ENCODE measurements at regions not wholly inside any gene's neighbourhood (a gene's known extent, or its start where the extent isn't known, plus 50 kb on each side); places are given as distances from the start of the nearest gene placed in this dataset.
A peak's percentile ranks its signal among the peaks of the same experiment; 100 is the strongest.

DNA sequence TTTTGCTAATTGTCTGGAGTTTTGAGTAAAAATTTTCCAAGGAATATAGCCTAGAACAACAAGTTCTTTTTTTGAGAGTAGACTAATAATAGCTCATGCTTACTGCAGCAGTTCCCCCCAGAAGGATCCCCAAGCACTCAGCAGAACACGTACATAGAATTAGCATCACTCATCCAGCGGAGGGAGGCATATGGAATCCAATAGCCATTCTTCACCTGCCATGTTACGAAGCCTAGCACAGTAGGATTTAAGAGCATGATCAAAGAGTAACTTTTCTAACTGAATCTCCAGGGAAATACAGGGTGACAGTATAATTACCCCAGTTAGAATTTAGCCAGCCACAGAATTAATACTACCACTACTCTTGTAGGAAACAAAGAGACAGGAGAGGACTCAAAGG is 511.7 kb upstream of the NOX3 start:
- TF ChIP-seq, protein P1, sequence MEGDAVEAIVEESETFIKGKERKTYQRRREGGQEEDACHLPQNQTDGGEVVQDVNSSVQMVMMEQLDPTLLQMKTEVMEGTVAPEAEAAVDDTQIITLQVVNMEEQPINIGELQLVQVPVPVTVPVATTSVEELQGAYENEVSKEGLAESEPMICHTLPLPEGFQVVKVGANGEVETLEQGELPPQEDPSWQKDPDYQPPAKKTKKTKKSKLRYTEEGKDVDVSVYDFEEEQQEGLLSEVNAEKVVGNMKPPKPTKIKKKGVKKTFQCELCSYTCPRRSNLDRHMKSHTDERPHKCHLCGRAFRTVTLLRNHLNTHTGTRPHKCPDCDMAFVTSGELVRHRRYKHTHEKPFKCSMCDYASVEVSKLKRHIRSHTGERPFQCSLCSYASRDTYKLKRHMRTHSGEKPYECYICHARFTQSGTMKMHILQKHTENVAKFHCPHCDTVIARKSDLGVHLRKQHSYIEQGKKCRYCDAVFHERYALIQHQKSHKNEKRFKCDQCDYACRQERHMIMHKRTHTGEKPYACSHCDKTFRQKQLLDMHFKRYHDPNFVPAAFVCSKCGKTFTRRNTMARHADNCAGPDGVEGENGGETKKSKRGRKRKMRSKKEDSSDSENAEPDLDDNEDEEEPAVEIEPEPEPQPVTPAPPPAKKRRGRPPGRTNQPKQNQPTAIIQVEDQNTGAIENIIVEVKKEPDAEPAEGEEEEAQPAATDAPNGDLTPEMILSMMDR (IDR thresholded peaks at IDR 0.05), result no peak
- no peaks in the 10 kb centered on the region for H3K36me3 ChIP-seq (ENCODE audit: low read depth)
- no peak for ATAC-seq
- no peaks in the 10 kb centered on the region for H3K9me3 ChIP-seq
- H3K4me1 ChIP-seq (ENCODE audit: low read depth), result peaks cover 9% of the 10 kb centered on the region
- intact Hi-C loops (cut with DNase I, micrococcal nuclease), result no loop called here
- DNase-seq, result no peak
- no peak overlapping the region for H3K4me3 ChIP-seq

DNA sequence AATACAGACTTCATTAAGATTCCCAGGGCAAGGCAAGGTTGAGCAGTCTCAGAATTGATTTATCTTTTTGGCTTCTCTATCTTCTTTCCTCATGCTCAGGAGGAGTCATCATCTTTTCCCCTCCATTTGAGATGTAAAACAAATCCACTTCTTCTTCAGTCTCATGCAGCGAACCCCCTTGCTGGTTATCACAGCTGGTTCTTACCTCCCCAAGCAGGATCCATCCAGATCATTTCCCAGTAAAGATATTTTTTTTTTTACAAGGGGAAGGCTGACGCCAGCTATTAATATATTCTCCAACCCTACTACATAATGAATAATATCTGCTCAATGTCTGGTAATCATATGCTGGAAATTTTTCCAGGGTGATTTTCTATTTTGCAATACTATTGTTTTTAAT is 508.9 kb upstream of the NOX3 start:
- Histone ChIP-seq H3K4me3 (no peak overlapping the region), H3K36me3 (ENCODE audit: low read depth) (no peaks in the 10 kb centered on the region), H3K9me3 (no peaks in the 10 kb centered on the region), H3K4me1 (ENCODE audit: low read depth) (peaks cover 8% of the 10 kb centered on the region)
- intact Hi-C loops (cut with DNase I, micrococcal nuclease), result no loop called here
- TF ChIP-seq, protein P1 (IDR thresholded peaks at IDR 0.05), result no peak
- ATAC-seq (no peak), DNase-seq (no peak)

DNA sequence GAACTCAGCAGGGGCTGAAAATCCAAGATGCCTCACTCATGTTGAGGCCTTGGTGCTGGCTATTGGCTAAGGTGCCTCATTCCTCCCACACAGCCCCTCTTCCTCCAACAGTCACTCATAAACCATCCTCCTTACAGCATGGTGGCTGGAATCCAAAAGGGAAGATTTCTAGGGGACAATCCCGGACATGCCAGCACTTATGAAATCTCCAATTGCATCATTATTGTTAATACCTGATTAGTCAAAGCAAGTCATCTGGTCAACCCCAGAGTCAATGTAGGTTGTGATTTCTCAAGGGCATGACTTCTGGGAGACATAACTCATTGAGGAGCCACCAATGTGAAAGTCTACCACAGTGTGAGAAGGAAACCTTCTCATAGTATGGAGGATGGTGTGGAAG is 506.6 kb upstream of the NOX3 start:
- no peak overlapping the region for H3K4me3 ChIP-seq
- DNase-seq, result no peak
- peaks cover 17% of the 10 kb centered on the region for H3K4me1 ChIP-seq (ENCODE audit: low read depth)
- ATAC-seq, result no peak
- TF ChIP-seq, protein P1 (IDR thresholded peaks at IDR 0.05), result no peak
- intact Hi-C loops (cut with DNase I, micrococcal nuclease), result no loop called here
- no peaks in the 10 kb centered on the region for H3K36me3 ChIP-seq (ENCODE audit: low read depth)
- no peaks in the 10 kb centered on the region for H3K9me3 ChIP-seq

DNA sequence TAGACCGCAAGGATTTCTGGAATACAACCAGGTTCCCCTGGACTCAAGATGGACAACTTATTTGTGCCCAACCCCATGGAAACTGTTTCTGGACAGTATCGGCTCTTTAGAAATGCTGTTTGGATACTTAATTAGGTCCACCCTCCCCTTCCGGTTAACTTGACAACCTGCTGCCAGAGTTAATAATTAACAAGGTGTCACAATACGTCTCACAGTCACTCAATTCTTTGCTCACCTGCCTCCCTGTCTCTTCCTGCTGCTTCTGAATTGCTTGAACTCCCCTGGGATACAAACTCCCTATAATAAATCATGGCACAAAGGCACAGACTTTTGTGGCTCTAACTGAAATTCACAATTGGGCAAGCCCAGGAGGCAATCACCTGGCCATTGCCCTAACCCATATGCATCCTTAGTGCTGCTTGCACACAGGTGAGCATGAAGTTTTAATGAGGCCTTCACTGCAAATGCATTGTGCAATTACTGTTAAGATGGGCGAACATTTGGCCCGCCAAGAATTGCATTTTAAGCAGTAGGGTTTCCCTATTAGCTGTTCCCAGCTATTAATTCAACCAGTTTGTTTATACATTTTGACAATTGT is 504.4 kb upstream of the NOX3 start:
- peak; percentile 93 for ATAC-seq
- TF ChIP-seq, protein P1 (IDR thresholded peaks at IDR 0.05), result no peak
- peak in 2 of 3 donors; percentile 22 to 25 for DNase-seq
- intact Hi-C loops (cut with DNase I, micrococcal nuclease), result no loop called here
- Histone ChIP-seq H3K36me3 (ENCODE audit: low read depth) (no peaks in the 10 kb centered on the region), H3K4me1 (ENCODE audit: low read depth) (peaks cover 17% of the 10 kb centered on the region), H3K9me3 (no peaks in the 10 kb centered on the region), H3K4me3 (no peak overlapping the region)

DNA sequence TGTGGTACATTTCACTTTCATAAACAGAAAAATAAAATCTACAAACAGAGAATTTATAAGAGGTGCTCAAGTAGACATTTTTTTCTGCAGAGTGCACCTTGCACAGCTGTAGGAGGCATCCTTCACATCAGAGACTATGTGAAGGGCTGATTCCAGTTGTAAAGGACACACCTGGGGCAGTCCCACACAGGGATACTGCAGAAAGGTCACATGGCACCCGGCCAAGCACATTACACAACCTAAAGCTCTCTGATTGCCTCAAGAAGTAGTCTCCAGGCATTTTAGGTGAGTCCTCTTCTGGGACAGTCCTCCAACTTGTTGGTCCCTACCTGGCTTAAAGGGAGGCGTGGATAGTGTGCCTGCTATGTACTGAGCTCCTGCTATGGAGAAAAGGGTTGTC is 502.9 kb upstream of the NOX3 start:
- H3K9me3 ChIP-seq, result no peaks in the 10 kb centered on the region
- peaks cover 17% of the 10 kb centered on the region for H3K4me1 ChIP-seq (ENCODE audit: low read depth)
- no peaks in the 10 kb centered on the region for H3K36me3 ChIP-seq (ENCODE audit: low read depth)
- intact Hi-C loops (cut with DNase I, micrococcal nuclease), result no loop called here
- H3K4me3 ChIP-seq, result no peak overlapping the region
- TF ChIP-seq, protein P1 (IDR thresholded peaks at IDR 0.05), result no peak
- ATAC-seq, result peak; percentile 87
- peak; percentile 84 to 92 (median 89) for DNase-seq

DNA sequence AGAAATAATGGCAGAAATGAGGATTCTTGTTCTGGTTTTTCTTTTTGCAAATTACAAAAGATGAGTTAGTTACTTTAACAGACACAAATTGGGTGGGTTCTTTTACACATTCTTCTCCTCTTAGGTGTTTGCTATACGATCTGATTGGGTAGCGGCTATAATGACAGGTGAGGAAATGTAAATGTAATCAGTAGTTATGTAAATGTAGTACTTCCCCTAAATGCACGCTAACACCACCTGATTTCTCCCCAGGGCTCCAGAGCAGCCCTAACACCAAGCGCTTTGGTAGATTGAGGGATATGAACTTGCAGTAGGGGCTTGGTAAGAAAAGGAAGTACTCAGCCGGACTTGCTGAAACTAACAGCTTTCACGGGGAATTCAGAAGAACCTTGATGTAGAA is 499.4 kb upstream of the NOX3 start:
- H3K36me3 ChIP-seq (ENCODE audit: low read depth), result no peaks in the 10 kb centered on the region
- DNase-seq (no peak), ATAC-seq (no peak)
- intact Hi-C loops (cut with DNase I, micrococcal nuclease), result no loop called here
- TF ChIP-seq, protein P1 (IDR thresholded peaks at IDR 0.05), result no peak
- H3K4me1 ChIP-seq (ENCODE audit: low read depth), result peaks cover 12% of the 10 kb centered on the region
- H3K9me3 ChIP-seq, result no peaks in the 10 kb centered on the region
- no peak overlapping the region for H3K4me3 ChIP-seq

All from mucosa of descending colon (tissue), 3 donors.